ENCODE measurements at regions not wholly inside any gene's neighbourhood (a gene's known extent, or its start where the extent isn't known, plus 50 kb on each side); places are given as distances from the start of the nearest gene placed in this dataset.

GRCh38 chr12:62001424-62001823 is 258.8 kb upstream of the USP15 start (continued):
- TF ChIP-seq, protein P1, sequence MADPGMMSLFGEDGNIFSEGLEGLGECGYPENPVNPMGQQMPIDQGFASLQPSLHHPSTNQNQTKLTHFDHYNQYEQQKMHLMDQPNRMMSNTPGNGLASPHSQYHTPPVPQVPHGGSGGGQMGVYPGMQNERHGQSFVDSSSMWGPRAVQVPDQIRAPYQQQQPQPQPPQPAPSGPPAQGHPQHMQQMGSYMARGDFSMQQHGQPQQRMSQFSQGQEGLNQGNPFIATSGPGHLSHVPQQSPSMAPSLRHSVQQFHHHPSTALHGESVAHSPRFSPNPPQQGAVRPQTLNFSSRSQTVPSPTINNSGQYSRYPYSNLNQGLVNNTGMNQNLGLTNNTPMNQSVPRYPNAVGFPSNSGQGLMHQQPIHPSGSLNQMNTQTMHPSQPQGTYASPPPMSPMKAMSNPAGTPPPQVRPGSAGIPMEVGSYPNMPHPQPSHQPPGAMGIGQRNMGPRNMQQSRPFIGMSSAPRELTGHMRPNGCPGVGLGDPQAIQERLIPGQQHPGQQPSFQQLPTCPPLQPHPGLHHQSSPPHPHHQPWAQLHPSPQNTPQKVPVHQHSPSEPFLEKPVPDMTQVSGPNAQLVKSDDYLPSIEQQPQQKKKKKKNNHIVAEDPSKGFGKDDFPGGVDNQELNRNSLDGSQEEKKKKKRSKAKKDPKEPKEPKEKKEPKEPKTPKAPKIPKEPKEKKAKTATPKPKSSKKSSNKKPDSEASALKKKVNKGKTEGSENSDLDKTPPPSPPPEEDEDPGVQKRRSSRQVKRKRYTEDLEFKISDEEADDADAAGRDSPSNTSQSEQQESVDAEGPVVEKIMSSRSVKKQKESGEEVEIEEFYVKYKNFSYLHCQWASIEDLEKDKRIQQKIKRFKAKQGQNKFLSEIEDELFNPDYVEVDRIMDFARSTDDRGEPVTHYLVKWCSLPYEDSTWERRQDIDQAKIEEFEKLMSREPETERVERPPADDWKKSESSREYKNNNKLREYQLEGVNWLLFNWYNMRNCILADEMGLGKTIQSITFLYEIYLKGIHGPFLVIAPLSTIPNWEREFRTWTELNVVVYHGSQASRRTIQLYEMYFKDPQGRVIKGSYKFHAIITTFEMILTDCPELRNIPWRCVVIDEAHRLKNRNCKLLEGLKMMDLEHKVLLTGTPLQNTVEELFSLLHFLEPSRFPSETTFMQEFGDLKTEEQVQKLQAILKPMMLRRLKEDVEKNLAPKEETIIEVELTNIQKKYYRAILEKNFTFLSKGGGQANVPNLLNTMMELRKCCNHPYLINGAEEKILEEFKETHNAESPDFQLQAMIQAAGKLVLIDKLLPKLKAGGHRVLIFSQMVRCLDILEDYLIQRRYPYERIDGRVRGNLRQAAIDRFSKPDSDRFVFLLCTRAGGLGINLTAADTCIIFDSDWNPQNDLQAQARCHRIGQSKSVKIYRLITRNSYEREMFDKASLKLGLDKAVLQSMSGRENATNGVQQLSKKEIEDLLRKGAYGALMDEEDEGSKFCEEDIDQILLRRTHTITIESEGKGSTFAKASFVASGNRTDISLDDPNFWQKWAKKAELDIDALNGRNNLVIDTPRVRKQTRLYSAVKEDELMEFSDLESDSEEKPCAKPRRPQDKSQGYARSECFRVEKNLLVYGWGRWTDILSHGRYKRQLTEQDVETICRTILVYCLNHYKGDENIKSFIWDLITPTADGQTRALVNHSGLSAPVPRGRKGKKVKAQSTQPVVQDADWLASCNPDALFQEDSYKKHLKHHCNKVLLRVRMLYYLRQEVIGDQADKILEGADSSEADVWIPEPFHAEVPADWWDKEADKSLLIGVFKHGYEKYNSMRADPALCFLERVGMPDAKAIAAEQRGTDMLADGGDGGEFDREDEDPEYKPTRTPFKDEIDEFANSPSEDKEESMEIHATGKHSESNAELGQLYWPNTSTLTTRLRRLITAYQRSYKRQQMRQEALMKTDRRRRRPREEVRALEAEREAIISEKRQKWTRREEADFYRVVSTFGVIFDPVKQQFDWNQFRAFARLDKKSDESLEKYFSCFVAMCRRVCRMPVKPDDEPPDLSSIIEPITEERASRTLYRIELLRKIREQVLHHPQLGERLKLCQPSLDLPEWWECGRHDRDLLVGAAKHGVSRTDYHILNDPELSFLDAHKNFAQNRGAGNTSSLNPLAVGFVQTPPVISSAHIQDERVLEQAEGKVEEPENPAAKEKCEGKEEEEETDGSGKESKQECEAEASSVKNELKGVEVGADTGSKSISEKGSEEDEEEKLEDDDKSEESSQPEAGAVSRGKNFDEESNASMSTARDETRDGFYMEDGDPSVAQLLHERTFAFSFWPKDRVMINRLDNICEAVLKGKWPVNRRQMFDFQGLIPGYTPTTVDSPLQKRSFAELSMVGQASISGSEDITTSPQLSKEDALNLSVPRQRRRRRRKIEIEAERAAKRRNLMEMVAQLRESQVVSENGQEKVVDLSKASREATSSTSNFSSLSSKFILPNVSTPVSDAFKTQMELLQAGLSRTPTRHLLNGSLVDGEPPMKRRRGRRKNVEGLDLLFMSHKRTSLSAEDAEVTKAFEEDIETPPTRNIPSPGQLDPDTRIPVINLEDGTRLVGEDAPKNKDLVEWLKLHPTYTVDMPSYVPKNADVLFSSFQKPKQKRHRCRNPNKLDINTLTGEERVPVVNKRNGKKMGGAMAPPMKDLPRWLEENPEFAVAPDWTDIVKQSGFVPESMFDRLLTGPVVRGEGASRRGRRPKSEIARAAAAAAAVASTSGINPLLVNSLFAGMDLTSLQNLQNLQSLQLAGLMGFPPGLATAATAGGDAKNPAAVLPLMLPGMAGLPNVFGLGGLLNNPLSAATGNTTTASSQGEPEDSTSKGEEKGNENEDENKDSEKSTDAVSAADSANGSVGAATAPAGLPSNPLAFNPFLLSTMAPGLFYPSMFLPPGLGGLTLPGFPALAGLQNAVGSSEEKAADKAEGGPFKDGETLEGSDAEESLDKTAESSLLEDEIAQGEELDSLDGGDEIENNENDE (IDR thresholded peaks at IDR 0.05; ENCODE audit: insufficient replicate concordance, low read length) = no peak
- TF ChIP-seq CEBPB (IDR thresholded peaks at IDR 0.05; ENCODE audit: low read depth, low read length) (no peak), POU5F1 (IDR thresholded peaks at IDR 0.05; ENCODE audit: low read depth, low read length) (no peak)
- TF ChIP-seq, protein P2, sequence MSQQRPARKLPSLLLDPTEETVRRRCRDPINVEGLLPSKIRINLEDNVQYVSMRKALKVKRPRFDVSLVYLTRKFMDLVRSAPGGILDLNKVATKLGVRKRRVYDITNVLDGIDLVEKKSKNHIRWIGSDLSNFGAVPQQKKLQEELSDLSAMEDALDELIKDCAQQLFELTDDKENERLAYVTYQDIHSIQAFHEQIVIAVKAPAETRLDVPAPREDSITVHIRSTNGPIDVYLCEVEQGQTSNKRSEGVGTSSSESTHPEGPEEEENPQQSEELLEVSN (IDR thresholded peaks at IDR 0.05) = no peak
